Activated CD8-positive, alpha-beta memory T cell treated with anti-CD3 and anti-CD28 coated beads for 36 hours (primary cell): ENCODE measurements at regions not wholly inside any gene's neighbourhood (a gene's known extent, or its start where the extent isn't known, plus 50 kb on each side); places are given as distances from the start of the nearest gene placed in this dataset.
"Not testable (repeated sequence)": the region's sequence is repeated elsewhere in the genome, so short reads cannot be mapped to it uniquely, and the experiment has no call there.

Experiments
- CTCF ChIA-PET: fragments of 350-600 bp; sonication (Branson Sonifier 250); formaldehyde crosslinking; loops from one replicate; lab custom pipeline; 2021; ENCODE audit warnings: antibody characterized with exemption; lab: Charles Lee
- POLR2A ChIA-PET: fragments of 350-600 bp; sonication (Branson Sonifier 250); formaldehyde crosslinking; loops from one replicate; lab custom pipeline; 2021; ENCODE audit warnings: antibody characterized with exemption; lab: Charles Lee

- CTCF ChIA-PET = interaction anchor here (0.6 kb wide), 1 partner anchor 653 kb away, joined by 5 read pairs; no protein-coding TSS in a partner anchor
- POLR2A ChIA-PET = no interaction called here
Measured at GRCh38 chr20:47406849-47407682, 50.6 kb upstream of the ZMYND8 start.

- ChIA-PET POLR2A (no interaction called here), CTCF (interaction anchor here (0.8 to 2.6 kb wide), 2 partner anchors 27 to 81 kb away, joined by 3 to 5 read pairs; no protein-coding TSS in a partner anchor)
Measured at GRCh38 chr20:47411161-47411560, 54.7 kb upstream of the ZMYND8 start.

- POLR2A ChIA-PET = no interaction called here
- CTCF ChIA-PET = interaction anchor here (0.6 to 1.3 kb wide), 6 partner anchors 8 to 1528 kb away, joined by 3 to 4 read pairs (median 3); partner anchors contain the start of gene ZMYND8
Measured at GRCh38 chr20:47412083-47412482, 55.6 kb upstream of the ZMYND8 start.

GRCh38 chr20:47413189-47413588 is 56.7 kb upstream of the ZMYND8 start:
- POLR2A ChIA-PET = no interaction called here

GRCh38 chr20:47417245-47418068 is 61.0 kb upstream of the ZMYND8 start:
- ChIA-PET CTCF (interaction anchor here (0.6 to 0.9 kb wide), 2 partner anchors 33 to 41 kb away, joined by 3 to 5 read pairs; no protein-coding TSS in a partner anchor), POLR2A (interaction anchor here (0.6 kb wide), 1 partner anchor 8 kb away, joined by 3 read pairs; no protein-coding TSS in a partner anchor)

More at GRCh38 chr20:47413189-47413588, 56.7 kb upstream of the ZMYND8 start:
- CTCF ChIA-PET = interaction anchor here (1.1 to 1.3 kb wide), 2 partner anchors 11 to 57 kb away, joined by 3 to 4 read pairs; partner anchors contain the start of gene ZMYND8

- ChIA-PET CTCF (no interaction called here), POLR2A (no interaction called here)
Measured at GRCh38 chr20:47418069-47418757, 61.7 kb upstream of the ZMYND8 start.

GRCh38 chr20:47419953-47420514 is 63.5 kb upstream of the ZMYND8 start:
- CTCF ChIA-PET = no interaction called here
- POLR2A ChIA-PET = no interaction called here

- POLR2A ChIA-PET = interaction anchor here (0.5 kb wide), 1 partner anchor 232 kb away, joined by 6 read pairs; no protein-coding TSS in a partner anchor
- CTCF ChIA-PET = interaction anchor here (0.9 kb wide), 1 partner anchor 214 kb away, joined by 3 read pairs; no protein-coding TSS in a partner anchor
Measured at GRCh38 chr20:47421076-47421475, 64.6 kb upstream of the ZMYND8 start.

GRCh38 chr20:47423586-47423985 is 67.1 kb upstream of the ZMYND8 start:
- POLR2A ChIA-PET = no interaction called here
- CTCF ChIA-PET = interaction anchor here (0.6 to 1.5 kb wide), 2 partner anchors 11 to 93 kb away, joined by 4 to 5 read pairs; no protein-coding TSS in a partner anchor

GRCh38 chr20:47427067-47427466 is 70.6 kb upstream of the ZMYND8 start:
- ChIA-PET POLR2A (no interaction called here), CTCF (interaction anchor here (0.6 kb wide), 1 partner anchor 194 kb away, joined by 3 read pairs; no protein-coding TSS in a partner anchor)

GRCh38 chr20:47427746-47428145 is 71.2 kb upstream of the ZMYND8 start:
- CTCF ChIA-PET = no interaction called here
- POLR2A ChIA-PET = no interaction called here

- CTCF ChIA-PET = interaction anchor here (0.7 kb wide), 1 partner anchor 673 kb away, joined by 4 read pairs; no protein-coding TSS in a partner anchor
- POLR2A ChIA-PET = interaction anchor here (0.6 kb wide), 1 partner anchor 74 kb away, joined by 3 read pairs; no protein-coding TSS in a partner anchor
Measured at GRCh38 chr20:47428164-47428563, 71.7 kb upstream of the ZMYND8 start.

GRCh38 chr20:47428851-47429336 is 72.4 kb upstream of the ZMYND8 start:
- POLR2A ChIA-PET = no interaction called here
- CTCF ChIA-PET = interaction anchor here (0.6 to 0.7 kb wide), 2 partner anchors 213 to 674 kb away, joined by 4 read pairs; no protein-coding TSS in a partner anchor

- CTCF ChIA-PET = no interaction called here
- POLR2A ChIA-PET = no interaction called here
Measured at GRCh38 chr20:47429409-47429808, 72.3 kb upstream of the NCOA3 start.

GRCh38 chr20:47430862-47431588 is 70.7 kb upstream of the NCOA3 start:
- POLR2A ChIA-PET = no interaction called here
- CTCF ChIA-PET = no interaction called here

GRCh38 chr20:47432834-47433210 is 68.9 kb upstream of the NCOA3 start:
- ChIA-PET POLR2A (no interaction called here), CTCF (no interaction called here)

- POLR2A ChIA-PET, CTCF ChIA-PET: not testable (repeated sequence)
Measured at GRCh38 chr20:47434128-47434779, 67.4 kb upstream of the NCOA3 start.
